NCI-H2196 treated with DMSO at 0.1 percent for 48 hours (cell line): ENCODE measurements at regions not wholly inside any gene's neighbourhood (a gene's known extent, or its start where the extent isn't known, plus 50 kb on each side); places are given as distances from the start of the nearest gene placed in this dataset.
A peak's percentile ranks its signal among the peaks of the same experiment; 100 is the strongest.

ENCODE experiments used
- DNase-seq: peaks from one replicate; lab custom pipeline; 2025; ENCODE audit not compliant: unreplicated experiment; lab: John Stamatoyannopoulos, UW

DNA sequence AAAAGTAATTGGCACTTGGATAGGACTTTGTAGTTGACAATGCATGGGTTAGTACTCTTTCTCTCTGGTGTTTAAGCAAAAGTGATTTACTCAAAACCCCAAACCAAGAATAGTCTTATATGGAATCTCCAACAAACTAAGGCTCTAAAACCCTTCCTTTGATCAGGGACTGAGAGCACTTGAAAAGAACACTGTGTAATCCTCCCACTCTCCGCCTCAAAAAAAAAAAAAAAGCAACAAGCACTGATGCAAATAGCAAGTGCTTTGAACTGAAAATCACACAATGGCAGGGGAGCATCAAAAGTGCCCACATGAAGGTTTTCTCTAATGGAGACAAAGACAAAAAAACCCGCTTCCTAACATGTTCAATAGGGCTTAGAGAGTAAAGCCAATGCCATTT is 467.9 kb upstream of the AUTS2 start:
- DNase-seq: no peak

GRCh38 chr7:69134316-69134715 is 464.0 kb upstream of the AUTS2 start:
- no peak for DNase-seq

- no peak for DNase-seq
Measured at GRCh38 chr7:69147631-69148030, 450.6 kb upstream of the AUTS2 start.

DNA sequence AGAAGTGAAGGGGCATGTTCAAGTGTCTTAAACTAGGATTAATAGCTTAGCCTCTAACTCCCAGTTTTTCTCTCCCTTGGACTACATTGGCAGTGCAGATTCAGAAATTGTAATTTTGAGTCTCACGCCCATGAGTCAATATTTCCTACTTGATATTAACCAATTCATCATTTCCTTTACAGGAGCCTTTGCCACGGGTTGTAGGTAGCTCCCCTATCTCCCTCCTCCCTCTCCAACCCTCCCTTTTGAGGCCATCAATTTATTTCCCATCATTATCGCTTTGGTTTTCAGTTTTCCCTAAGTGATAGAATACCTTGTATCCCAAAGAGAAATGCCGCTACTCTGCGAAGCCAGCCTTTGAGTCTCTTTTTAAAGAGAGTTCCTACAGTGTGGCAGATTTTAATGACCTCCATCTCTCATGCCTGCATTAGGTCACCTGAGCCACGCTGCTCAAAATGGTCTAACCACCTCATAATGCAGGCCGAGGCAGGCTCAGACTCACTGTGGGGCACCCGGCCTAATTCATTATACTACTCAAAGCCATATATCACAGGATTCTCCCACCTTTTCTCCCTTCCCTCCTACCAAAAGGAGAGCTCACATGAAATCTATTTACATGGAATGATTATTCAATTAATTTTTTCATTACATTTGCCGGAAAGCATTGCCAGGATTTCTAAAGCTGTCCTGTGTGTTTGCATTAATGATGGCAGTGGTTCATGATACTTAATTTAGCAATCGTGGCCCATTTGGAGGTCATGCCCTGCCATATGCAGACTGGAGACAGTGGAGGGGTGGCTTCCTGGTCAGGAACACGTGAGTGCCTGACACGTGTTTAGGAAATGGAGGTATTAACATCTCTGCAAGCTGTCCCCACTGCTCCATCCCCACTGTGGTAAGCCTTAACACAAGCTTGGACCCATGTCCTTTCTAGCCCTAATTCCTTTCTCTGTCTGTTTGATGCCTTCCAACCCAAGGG is 448.2 kb upstream of the AUTS2 start:
- DNase-seq: no peak

GRCh38 chr7:69162326-69162725 is 435.9 kb upstream of the AUTS2 start:
- no peak for DNase-seq

GRCh38 chr7:69162931-69163670 is 435.2 kb upstream of the AUTS2 start:
- DNase-seq: no peak

- peak; percentile 83 for DNase-seq
Measured at GRCh38 chr7:69166979-69167516, 431.2 kb upstream of the AUTS2 start.

GRCh38 chr7:69169386-69169785 is 428.9 kb upstream of the AUTS2 start:
- DNase-seq: no peak

- DNase-seq: no peak
Measured at GRCh38 chr7:69172357-69173077, 425.8 kb upstream of the AUTS2 start.

GRCh38 chr7:69173341-69173740 is 424.9 kb upstream of the AUTS2 start:
- DNase-seq: no peak

- no peak for DNase-seq
Measured at GRCh38 chr7:69173846-69174245, 424.4 kb upstream of the AUTS2 start.

DNA sequence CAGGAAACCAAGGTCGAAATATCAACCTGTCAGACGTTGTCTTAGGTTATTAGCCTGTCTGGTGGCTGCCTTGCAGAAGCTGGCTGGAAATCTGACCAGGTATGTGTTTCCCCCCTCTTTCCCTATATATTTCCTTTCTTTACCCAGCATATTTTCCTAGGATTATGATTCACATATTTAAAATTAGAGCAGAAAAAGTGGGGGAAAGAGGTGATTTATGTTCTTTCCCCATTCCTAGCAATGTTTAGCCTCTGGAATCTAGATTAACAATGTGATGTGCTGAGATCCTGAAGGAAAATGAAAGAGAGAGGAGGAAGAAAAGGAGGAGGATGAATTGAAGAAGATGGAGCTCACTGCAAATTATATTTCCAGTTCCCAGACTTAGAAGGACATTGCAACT is 421.4 kb upstream of the AUTS2 start:
- no peak for DNase-seq

DNA sequence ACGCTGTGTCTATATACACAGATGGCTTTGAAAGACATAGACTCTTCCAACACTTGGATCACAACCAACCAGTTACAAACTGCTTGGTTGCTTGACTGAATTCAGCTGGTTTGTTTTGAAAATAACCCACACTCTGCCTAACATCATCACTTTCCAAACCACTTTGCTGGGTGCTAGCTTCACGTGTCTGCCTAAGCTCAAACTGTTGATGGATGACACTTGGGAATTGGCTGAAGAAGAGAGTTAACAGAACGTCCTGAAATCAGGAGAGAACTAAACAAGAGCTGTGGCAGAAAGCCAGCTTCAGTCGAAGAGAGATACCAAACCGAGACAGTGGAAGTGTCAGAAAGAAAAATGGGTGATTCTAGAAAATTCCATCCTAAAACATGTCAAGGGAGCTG is 420.8 kb upstream of the AUTS2 start:
- DNase-seq: no peak

DNA sequence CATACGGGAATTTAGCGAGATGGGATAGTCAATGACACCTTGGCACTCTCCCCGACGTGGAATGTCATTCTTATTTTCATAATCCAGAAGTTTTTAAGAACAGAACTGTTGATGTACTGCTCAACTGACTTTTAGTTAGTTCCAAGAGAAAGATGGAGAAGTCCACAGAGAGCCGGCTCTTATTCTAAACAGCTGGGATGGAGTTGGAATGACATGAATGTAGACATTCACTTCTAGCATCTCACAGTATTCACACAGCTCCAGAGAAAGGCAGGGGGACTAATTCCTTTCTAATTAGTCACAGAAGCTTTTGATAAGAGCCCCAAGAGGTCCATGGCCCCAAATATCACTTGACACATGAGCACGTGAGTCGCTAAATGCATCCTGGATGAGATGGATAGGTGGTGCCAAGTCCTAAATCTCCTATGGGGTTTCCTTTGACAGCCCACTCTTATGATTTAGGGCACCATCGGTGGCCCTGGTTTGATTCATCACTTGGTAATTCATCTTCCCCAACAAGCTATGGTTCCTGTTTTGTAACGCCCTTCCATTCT is 420.3 kb upstream of the AUTS2 start:
- DNase-seq: no peak

GRCh38 chr7:69180662-69181061 is 417.6 kb upstream of the AUTS2 start:
- DNase-seq: no peak

- no peak for DNase-seq
Measured at GRCh38 chr7:69182596-69183467, 415.4 kb upstream of the AUTS2 start.

- no peak for DNase-seq
Measured at GRCh38 chr7:69184339-69184738, 413.9 kb upstream of the AUTS2 start.

DNA sequence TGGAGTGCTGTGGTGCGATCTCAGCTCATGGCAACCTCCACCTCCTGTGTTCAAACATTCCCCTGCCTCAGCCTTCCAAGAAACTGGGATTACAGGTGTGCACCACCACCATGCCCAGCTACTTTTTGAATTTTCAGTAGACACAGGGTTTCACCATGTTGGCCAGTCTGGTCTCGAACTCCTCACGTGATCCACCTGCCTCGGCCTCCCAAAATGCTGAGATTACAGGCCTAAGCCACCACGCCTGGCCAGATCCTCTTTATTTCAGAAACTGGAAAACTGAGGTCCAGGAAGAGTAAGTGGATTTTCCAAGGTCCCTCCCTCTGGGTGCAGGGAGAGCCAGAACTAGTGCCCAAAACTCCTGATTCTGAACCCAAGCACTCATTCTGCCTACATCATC is 413.1 kb upstream of the AUTS2 start:
- DNase-seq: no peak

DNA sequence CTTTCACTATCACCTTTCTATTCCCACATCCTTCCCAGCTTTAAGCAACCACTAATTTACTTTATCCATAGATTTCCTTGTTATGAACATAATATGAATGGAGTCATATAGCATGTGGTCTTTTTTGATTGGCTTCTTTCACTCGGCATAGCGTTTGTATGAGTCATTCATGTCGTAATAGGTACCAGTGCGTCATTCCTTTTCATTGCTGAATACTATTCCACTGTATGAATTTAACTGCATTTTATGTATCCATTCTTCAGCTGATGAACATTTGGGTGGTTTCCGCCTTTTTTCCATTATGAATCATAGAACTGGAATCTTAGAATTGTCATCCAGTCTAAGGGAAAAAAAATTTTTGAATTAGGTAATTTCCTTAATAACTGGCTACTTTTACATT is 411.3 kb upstream of the AUTS2 start:
- DNase-seq: no peak

DNA sequence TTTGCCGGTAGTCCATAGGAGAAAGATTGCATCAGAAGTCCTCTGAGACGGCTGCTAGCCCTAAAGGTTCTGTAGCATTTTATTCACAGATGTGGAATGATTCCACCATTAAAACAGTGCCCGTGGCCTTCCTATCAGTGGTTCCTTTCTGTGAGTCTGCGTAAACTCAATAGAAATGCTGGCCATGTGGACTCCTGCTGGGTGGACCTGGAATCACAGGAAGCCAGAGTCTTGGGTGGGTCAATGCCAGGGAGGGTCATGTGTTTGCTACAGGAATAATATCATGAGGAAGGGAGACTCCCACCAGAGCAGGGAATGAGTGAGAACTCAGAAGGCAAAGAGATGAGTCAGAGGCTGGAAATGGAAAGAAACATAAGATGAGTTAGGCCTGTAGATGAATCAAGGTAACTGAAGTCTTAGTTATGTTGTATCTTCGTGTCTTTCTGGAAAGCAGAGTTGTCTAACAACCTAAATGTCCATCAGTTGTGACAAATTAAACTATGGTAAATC is 410.4 kb upstream of the AUTS2 start:
- DNase-seq: no peak
